Mesothelial cell of epicardium (in vitro differentiated cells): ENCODE measurements at regions not wholly inside any gene's neighbourhood (a gene's known extent, or its start where the extent isn't known, plus 50 kb on each side); places are given as distances from the start of the nearest gene placed in this dataset.

Experiments
- DNase-seq, 2 experiments: peaks; one replicate each; pipeline ENCODE4 v3.0.0; 2021; ENCODE audit warnings: low spot score in 2 of 2; ENCODE audit not compliant: unreplicated experiment in 2 of 2
- H3K27ac Mint-ChIP-seq: 2 replicates; pipeline ENCODE4 v1.8.0; 2021; ENCODE audit warnings: mixed read lengths
- H3K27me3 Mint-ChIP-seq: 2 replicates; pipeline ENCODE4 v1.8.0; 2021; ENCODE audit warnings: low read depth, mixed read lengths
- H3K36me3 Mint-ChIP-seq: 2 replicates; pipeline ENCODE4 v1.8.0; 2021; ENCODE audit warnings: mixed read lengths
- H3K4me1 Mint-ChIP-seq: 2 replicates; pipeline ENCODE4 v1.8.0; 2021; ENCODE audit warnings: mixed read lengths
- H3K4me3 Mint-ChIP-seq: 2 replicates; pipeline ENCODE4 v1.8.0; 2021; ENCODE audit warnings: mild to moderate bottlenecking, moderate library complexity, mixed read lengths
- H3K9me3 Mint-ChIP-seq: 2 replicates; pipeline ENCODE4 v1.8.0; 2021; ENCODE audit warnings: mixed read lengths
- CTCF ChIP-seq: fragments of 200-600 bp; sonication (generic); IDR thresholded peaks from one replicate; pipeline ENCODE4 v1.5.0; 2021; ENCODE audit warnings: antibody characterized with exemption; ENCODE audit not compliant: unreplicated experiment

- no peaks in the 10 kb centered on the region for H3K36me3 Mint-ChIP-seq
- H3K4me1 Mint-ChIP-seq, result peaks cover 8% of the 10 kb centered on the region
- TF ChIP-seq CTCF, result no peak
- no peak overlapping the region for H3K4me3 Mint-ChIP-seq
- no peak for DNase-seq
- H3K27ac Mint-ChIP-seq, result no peak overlapping the region
- H3K9me3 Mint-ChIP-seq, result peaks cover 6% of the 10 kb centered on the region
- peaks cover 70% of the 10 kb centered on the region for H3K27me3 Mint-ChIP-seq
Measured at GRCh38 chr7:51645702-51646298, 329.2 kb upstream of the COBL start.

GRCh38 chr7:51645255-51645654, 328.6 kb upstream of the COBL start:
- H3K36me3 Mint-ChIP-seq, result no peaks in the 10 kb centered on the region
- H3K27ac Mint-ChIP-seq, result no peak overlapping the region
- peaks cover 8% of the 10 kb centered on the region for H3K4me1 Mint-ChIP-seq
- peaks cover 70% of the 10 kb centered on the region for H3K27me3 Mint-ChIP-seq
- H3K4me3 Mint-ChIP-seq, result no peak overlapping the region
- no peak for DNase-seq
- peaks cover 2% of the 10 kb centered on the region for H3K9me3 Mint-ChIP-seq
- TF ChIP-seq CTCF, result no peak

- DNase-seq, result no peak
- Mint-ChIP-seq H3K27me3 (peaks cover 69% of the 10 kb centered on the region), H3K4me1 (peaks cover 8% of the 10 kb centered on the region), H3K27ac (no peak overlapping the region), H3K9me3 (peaks cover 2% of the 10 kb centered on the region), H3K36me3 (no peaks in the 10 kb centered on the region), H3K4me3 (no peak overlapping the region)
- TF ChIP-seq CTCF, result no peak
Measured at GRCh38 chr7:51644216-51644615, 327.6 kb upstream of the COBL start.

DNA sequence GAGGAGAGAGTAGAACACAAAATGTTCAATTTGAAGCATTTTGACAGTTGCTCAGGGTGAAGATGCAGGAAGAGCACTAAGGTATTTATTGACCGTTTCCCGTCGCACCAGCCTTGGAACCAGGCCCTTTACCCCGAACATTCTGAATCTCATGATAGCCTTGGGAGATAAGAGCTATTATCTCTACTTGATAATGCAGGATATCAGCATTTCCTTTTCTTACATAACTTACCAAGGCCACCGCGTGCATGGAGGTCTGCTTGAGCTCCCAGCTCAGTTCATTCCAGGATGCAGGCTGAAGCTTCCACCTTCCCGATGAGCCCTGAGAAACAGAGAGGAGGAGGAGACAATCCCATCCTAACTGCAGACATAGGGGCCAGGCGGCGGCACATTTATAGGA, 324.2 kb upstream of the COBL start:
- no peaks in the 10 kb centered on the region for H3K36me3 Mint-ChIP-seq

GRCh38 chr7:51639661-51640334, 323.2 kb upstream of the COBL start:
- DNase-seq, result no peak
- no peak for TF ChIP-seq CTCF
- Mint-ChIP-seq H3K4me1 (peaks cover 6% of the 10 kb centered on the region), H3K36me3 (no peaks in the 10 kb centered on the region), H3K4me3 (no peak overlapping the region), H3K9me3 (no peaks in the 10 kb centered on the region), H3K27me3 (peaks cover 67% of the 10 kb centered on the region), H3K27ac (no peak overlapping the region)

More for the DNA sequence above, 324.2 kb upstream of the COBL start:
- Mint-ChIP-seq H3K27ac (no peak overlapping the region), H3K27me3 (peaks cover 75% of the 10 kb centered on the region), H3K4me1 (peaks cover 2% of the 10 kb centered on the region), H3K9me3 (no peaks in the 10 kb centered on the region), H3K4me3 (no peak overlapping the region)
- TF ChIP-seq CTCF, result no peak
- no peak for DNase-seq
